ENCODE measurements at regions not wholly inside any gene's neighbourhood (a gene's known extent, or its start where the extent isn't known, plus 50 kb on each side); places are given as distances from the start of the nearest gene placed in this dataset.

- H3K4me3 ChIP-seq (ENCODE audit: low read length), result no peak overlapping the region
- H3K27ac ChIP-seq (ENCODE audit: low read length), result no peak overlapping the region
- no peaks in the 10 kb centered on the region for H3K27me3 ChIP-seq (ENCODE audit: insufficient read depth, low read depth, low read length)
- H2AFZ ChIP-seq (ENCODE audit: low read depth, low read length), result no peak overlapping the region
- H3K79me2 ChIP-seq (replicated peaks; ENCODE audit: insufficient read depth, low read length), result no peaks in the 10 kb centered on the region
- no peaks in the 10 kb centered on the region for H4K20me1 ChIP-seq (ENCODE audit: insufficient read depth)
- H3F3A ChIP-seq (ENCODE audit: insufficient read depth, low read length, poor library complexity, severe bottlenecking), result no peaks in the 10 kb centered on the region
- H3K9me3 ChIP-seq (ENCODE audit: low read length), result no peaks in the 10 kb centered on the region
- no peak overlapping the region for H3K4me2 ChIP-seq (ENCODE audit: low read length)
- H3K9ac ChIP-seq (ENCODE audit: low read length), result no peak overlapping the region
- TF ChIP-seq EZH2 (IDR thresholded peaks at IDR 0.05; ENCODE audit: borderline replicate concordance, insufficient read depth, low read length, poor library complexity, severe bottlenecking) (no peak), SMC3 (conservative IDR thresholded peaks at IDR 0.05; ENCODE audit: poor library complexity) (no peak), POLR2AphosphoS5 (IDR thresholded peaks at IDR 0.05) (no peak), EP300 (conservative IDR thresholded peaks at IDR 0.05; ENCODE audit: poor library complexity, severe bottlenecking) (no peak), RAD21 (conservative IDR thresholded peaks at IDR 0.05) (no peak), REST (IDR thresholded peaks at IDR 0.05; ENCODE audit: borderline replicate concordance) (no peak)
- TF ChIP-seq, protein P1, sequence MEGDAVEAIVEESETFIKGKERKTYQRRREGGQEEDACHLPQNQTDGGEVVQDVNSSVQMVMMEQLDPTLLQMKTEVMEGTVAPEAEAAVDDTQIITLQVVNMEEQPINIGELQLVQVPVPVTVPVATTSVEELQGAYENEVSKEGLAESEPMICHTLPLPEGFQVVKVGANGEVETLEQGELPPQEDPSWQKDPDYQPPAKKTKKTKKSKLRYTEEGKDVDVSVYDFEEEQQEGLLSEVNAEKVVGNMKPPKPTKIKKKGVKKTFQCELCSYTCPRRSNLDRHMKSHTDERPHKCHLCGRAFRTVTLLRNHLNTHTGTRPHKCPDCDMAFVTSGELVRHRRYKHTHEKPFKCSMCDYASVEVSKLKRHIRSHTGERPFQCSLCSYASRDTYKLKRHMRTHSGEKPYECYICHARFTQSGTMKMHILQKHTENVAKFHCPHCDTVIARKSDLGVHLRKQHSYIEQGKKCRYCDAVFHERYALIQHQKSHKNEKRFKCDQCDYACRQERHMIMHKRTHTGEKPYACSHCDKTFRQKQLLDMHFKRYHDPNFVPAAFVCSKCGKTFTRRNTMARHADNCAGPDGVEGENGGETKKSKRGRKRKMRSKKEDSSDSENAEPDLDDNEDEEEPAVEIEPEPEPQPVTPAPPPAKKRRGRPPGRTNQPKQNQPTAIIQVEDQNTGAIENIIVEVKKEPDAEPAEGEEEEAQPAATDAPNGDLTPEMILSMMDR (IDR thresholded peaks at IDR 0.05; ENCODE audit: poor library complexity, severe bottlenecking), result no peak
- no peaks in the 10 kb centered on the region for H3K36me3 ChIP-seq (ENCODE audit: insufficient read depth, low read length)
- no peaks in the 10 kb centered on the region for H3K9me2 ChIP-seq (ENCODE audit: insufficient read depth, low read length)
Observed at GRCh38 chr3:4047366-4047765, 248.1 kb downstream of the LRRN1 start.

- Histone ChIP-seq H3F3A (ENCODE audit: insufficient read depth, low read length, poor library complexity, severe bottlenecking) (no peaks in the 10 kb centered on the region), H2AFZ (ENCODE audit: low read depth, low read length) (no peak overlapping the region), H3K27ac (ENCODE audit: low read length) (no peak overlapping the region), H3K4me2 (ENCODE audit: low read length) (no peak overlapping the region), H4K20me1 (ENCODE audit: insufficient read depth) (no peaks in the 10 kb centered on the region), H3K27me3 (ENCODE audit: insufficient read depth, low read depth, low read length) (no peaks in the 10 kb centered on the region), H3K36me3 (ENCODE audit: insufficient read depth, low read length) (no peaks in the 10 kb centered on the region), H3K9me3 (ENCODE audit: low read length) (no peaks in the 10 kb centered on the region), H3K4me3 (ENCODE audit: low read length) (no peak overlapping the region), H3K9ac (ENCODE audit: low read length) (no peak overlapping the region), H3K9me2 (ENCODE audit: insufficient read depth, low read length) (no peaks in the 10 kb centered on the region), H3K79me2 (replicated peaks; ENCODE audit: insufficient read depth, low read length) (no peaks in the 10 kb centered on the region)
- TF ChIP-seq EP300 (conservative IDR thresholded peaks at IDR 0.05; ENCODE audit: poor library complexity, severe bottlenecking) (no peak), SMC3 (conservative IDR thresholded peaks at IDR 0.05; ENCODE audit: poor library complexity) (no peak), EZH2 (IDR thresholded peaks at IDR 0.05; ENCODE audit: borderline replicate concordance, insufficient read depth, low read length, poor library complexity, severe bottlenecking) (no peak)
- TF ChIP-seq, protein P1 (IDR thresholded peaks at IDR 0.05; ENCODE audit: poor library complexity, severe bottlenecking), result no peak
Observed at GRCh38 chr3:4052706-4053105, 250.5 kb upstream of the SETMAR start.

All from neural cell (in vitro differentiated cells).